NT2/D1 (cell line): ENCODE measurements at regions not wholly inside any gene's neighbourhood (a gene's known extent, or its start where the extent isn't known, plus 50 kb on each side); places are given as distances from the start of the nearest gene placed in this dataset.
"Not testable (repeated sequence)": the region's sequence is repeated elsewhere in the genome, so short reads cannot be mapped to it uniquely, and the experiment has no call there.

Experiments used
- SUZ12 ChIP-seq: IDR thresholded peaks from 2 replicates; pipeline ENCODE4 v1.6.1; 2011; ENCODE audit not compliant: insufficient read length, insufficient read depth; ENCODE audit errors: extremely low read depth
- YY1 ChIP-seq: IDR thresholded peaks from 2 replicates; pipeline ENCODE4 v1.6.1; 2011; ENCODE audit not compliant: insufficient read length, insufficient read depth
- ZNF274 ChIP-seq: IDR thresholded peaks from 2 replicates; pipeline ENCODE4 v1.6.1; 2011; ENCODE audit warnings: mild to moderate bottlenecking, low read depth, low read length

GRCh38 chr6:4243832-4244231 is 108.5 kb upstream of the ECI2 start:
- TF ChIP-seq YY1, SUZ12, ZNF274: not testable (repeated sequence)
